ENCODE measurements at regions not wholly inside any gene's neighbourhood (a gene's known extent, or its start where the extent isn't known, plus 50 kb on each side); places are given as distances from the start of the nearest gene placed in this dataset.

DNA sequence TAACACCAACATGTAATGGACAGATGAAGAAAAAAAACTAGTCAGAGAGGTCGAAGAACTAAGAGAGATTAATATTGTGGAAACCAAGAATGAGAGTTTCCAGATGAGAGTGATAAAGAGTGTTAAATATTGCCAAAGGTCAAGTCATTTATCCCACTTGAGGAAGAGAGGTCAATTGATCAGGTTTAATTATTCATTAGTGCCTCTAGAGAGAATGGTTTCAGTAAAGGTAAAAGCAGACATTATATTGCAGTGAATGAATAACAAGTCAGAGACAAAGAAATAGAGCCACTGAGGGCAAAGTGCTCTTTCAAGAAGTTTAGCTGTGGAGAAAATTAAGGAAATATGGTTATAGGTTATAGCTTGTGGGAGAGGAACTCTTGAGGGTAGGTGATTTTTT, 263.1 kb downstream of the GUCY2F start:
- Histone ChIP-seq H3K27me3 (ENCODE audit: control insufficient read depth, insufficient read depth, low read length) (no peaks in the 10 kb centered on the region), H3K9me3 (ENCODE audit: control insufficient read depth, insufficient read depth, low read depth, low read length) (no peaks in the 10 kb centered on the region), H3K4me3 (replicated peaks in 1 of 4; ENCODE audit: control extremely low read depth in 1 of 4, insufficient read depth in 1 of 4, low read depth in 3 of 4, low read length in 4 of 4) (no peak overlapping the region), H3K36me3 (ENCODE audit: control insufficient read depth, insufficient read depth, low read length) (no peaks in the 10 kb centered on the region), H3K4me2 (ENCODE audit: extremely low read depth, insufficient read depth, low read length) (no peak overlapping the region), H3K9ac (ENCODE audit: insufficient read depth, low read length) (no peak overlapping the region), H3K27ac (ENCODE audit: insufficient read depth, low read length) (no peak overlapping the region), H2AFZ (ENCODE audit: low read length) (no peak overlapping the region), H4K20me1 (ENCODE audit: control insufficient read depth, extremely low read depth, insufficient read depth, low read length) (no peaks in the 10 kb centered on the region), H3K79me2 (ENCODE audit: control insufficient read depth, insufficient read depth, low read length) (no peaks in the 10 kb centered on the region), H3K4me1 (ENCODE audit: control insufficient read depth, extremely low read depth, insufficient read depth, low read length) (no peaks in the 10 kb centered on the region)
- no peak for TF ChIP-seq EZH2 (IDR thresholded peaks at IDR 0.05; ENCODE audit: low read length, missing control alignments)
- TF ChIP-seq, protein P1, sequence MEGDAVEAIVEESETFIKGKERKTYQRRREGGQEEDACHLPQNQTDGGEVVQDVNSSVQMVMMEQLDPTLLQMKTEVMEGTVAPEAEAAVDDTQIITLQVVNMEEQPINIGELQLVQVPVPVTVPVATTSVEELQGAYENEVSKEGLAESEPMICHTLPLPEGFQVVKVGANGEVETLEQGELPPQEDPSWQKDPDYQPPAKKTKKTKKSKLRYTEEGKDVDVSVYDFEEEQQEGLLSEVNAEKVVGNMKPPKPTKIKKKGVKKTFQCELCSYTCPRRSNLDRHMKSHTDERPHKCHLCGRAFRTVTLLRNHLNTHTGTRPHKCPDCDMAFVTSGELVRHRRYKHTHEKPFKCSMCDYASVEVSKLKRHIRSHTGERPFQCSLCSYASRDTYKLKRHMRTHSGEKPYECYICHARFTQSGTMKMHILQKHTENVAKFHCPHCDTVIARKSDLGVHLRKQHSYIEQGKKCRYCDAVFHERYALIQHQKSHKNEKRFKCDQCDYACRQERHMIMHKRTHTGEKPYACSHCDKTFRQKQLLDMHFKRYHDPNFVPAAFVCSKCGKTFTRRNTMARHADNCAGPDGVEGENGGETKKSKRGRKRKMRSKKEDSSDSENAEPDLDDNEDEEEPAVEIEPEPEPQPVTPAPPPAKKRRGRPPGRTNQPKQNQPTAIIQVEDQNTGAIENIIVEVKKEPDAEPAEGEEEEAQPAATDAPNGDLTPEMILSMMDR (conservative IDR thresholded peaks at IDR 0.05 in 1 of 2, IDR thresholded peaks at IDR 0.05 in 1 of 2; ENCODE audit: low read depth in 1 of 2, low read length in 2 of 2), result no peak
- DNase-seq (ENCODE audit: low read depth in 2 of 2), result no peak

DNA sequence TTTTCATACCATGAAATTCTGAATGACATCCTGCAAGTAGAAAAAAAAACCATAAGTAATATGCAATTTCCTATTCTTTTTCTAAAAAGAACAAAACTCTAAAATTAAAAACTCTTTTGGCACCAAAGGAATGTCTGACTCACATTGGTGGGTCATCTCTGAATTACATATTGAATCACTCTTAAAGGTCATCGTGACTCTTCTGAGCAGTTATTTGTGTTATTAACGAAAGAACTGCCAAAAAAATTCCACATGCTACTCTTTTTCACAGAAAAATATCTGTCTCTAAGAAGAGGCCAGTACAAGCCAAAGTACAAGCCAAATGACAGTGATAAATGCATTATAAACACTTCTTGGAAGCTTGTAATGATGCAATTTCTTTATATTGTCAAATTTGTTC, 282.2 kb downstream of the GUCY2F start:
- peak; percentile 25 to 56 for DNase-seq (ENCODE audit: low read depth in 2 of 2)
- Histone ChIP-seq H3K4me3 (replicated peaks in 1 of 4; ENCODE audit: control extremely low read depth in 1 of 4, insufficient read depth in 1 of 4, low read depth in 3 of 4, low read length in 4 of 4) (no peak overlapping the region), H4K20me1 (ENCODE audit: control insufficient read depth, extremely low read depth, insufficient read depth, low read length) (no peaks in the 10 kb centered on the region), H3K4me2 (ENCODE audit: extremely low read depth, insufficient read depth, low read length) (no peak overlapping the region), H3K27ac (ENCODE audit: insufficient read depth, low read length) (no peak overlapping the region), H3K79me2 (ENCODE audit: control insufficient read depth, insufficient read depth, low read length) (no peaks in the 10 kb centered on the region), H3K4me1 (ENCODE audit: control insufficient read depth, extremely low read depth, insufficient read depth, low read length) (no peaks in the 10 kb centered on the region), H3K9me3 (ENCODE audit: control insufficient read depth, insufficient read depth, low read depth, low read length) (no peaks in the 10 kb centered on the region), H3K27me3 (ENCODE audit: control insufficient read depth, insufficient read depth, low read length) (no peaks in the 10 kb centered on the region), H3K36me3 (ENCODE audit: control insufficient read depth, insufficient read depth, low read length) (no peaks in the 10 kb centered on the region), H2AFZ (ENCODE audit: low read length) (no peak overlapping the region), H3K9ac (ENCODE audit: insufficient read depth, low read length) (no peak overlapping the region)
- no peak for TF ChIP-seq EZH2 (IDR thresholded peaks at IDR 0.05; ENCODE audit: low read length, missing control alignments)
- TF ChIP-seq, protein P1 (conservative IDR thresholded peaks at IDR 0.05 in 1 of 2, IDR thresholded peaks at IDR 0.05 in 1 of 2; ENCODE audit: low read depth in 1 of 2, low read length in 2 of 2), result no peak

DNA sequence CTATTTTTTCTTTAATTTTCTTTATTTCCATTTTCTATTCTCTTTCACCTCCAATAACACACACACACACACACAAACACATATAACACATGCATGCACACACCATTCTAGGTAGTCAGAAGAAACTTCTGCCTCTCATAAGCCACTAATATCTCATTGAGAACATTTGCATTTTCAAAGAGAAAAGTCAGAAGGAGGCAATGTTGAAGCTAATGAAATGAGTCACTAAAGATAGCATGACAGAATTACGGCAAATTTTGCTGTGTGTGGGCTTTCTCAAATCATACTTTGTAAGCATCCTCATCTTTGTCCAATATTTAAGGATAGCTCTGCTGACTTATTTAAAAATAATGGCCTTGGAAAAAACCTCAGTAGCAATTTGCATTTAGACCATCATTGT, 291.3 kb downstream of the GUCY2F start:
- Histone ChIP-seq H3K79me2 (ENCODE audit: control insufficient read depth, insufficient read depth, low read length) (no peaks in the 10 kb centered on the region), H2AFZ (ENCODE audit: low read length) (no peak overlapping the region), H3K4me3 (replicated peaks in 1 of 4; ENCODE audit: control extremely low read depth in 1 of 4, insufficient read depth in 1 of 4, low read depth in 3 of 4, low read length in 4 of 4) (no peak overlapping the region), H3K27ac (ENCODE audit: insufficient read depth, low read length) (no peak overlapping the region), H3K4me1 (ENCODE audit: control insufficient read depth, extremely low read depth, insufficient read depth, low read length) (no peaks in the 10 kb centered on the region), H3K9ac (ENCODE audit: insufficient read depth, low read length) (no peak overlapping the region), H3K36me3 (ENCODE audit: control insufficient read depth, insufficient read depth, low read length) (no peaks in the 10 kb centered on the region), H3K4me2 (ENCODE audit: extremely low read depth, insufficient read depth, low read length) (no peak overlapping the region), H3K27me3 (ENCODE audit: control insufficient read depth, insufficient read depth, low read length) (no peaks in the 10 kb centered on the region), H4K20me1 (ENCODE audit: control insufficient read depth, extremely low read depth, insufficient read depth, low read length) (no peaks in the 10 kb centered on the region), H3K9me3 (ENCODE audit: control insufficient read depth, insufficient read depth, low read depth, low read length) (no peaks in the 10 kb centered on the region)
- no peak for TF ChIP-seq EZH2 (IDR thresholded peaks at IDR 0.05; ENCODE audit: low read length, missing control alignments)
- TF ChIP-seq, protein P1 (conservative IDR thresholded peaks at IDR 0.05 in 1 of 2, IDR thresholded peaks at IDR 0.05 in 1 of 2; ENCODE audit: low read depth in 1 of 2, low read length in 2 of 2), result no peak
- DNase-seq (ENCODE audit: low read depth in 2 of 2), result no peak
